Parathyroid adenoma (tissue), 2 donors: ENCODE measurements at regions not wholly inside any gene's neighbourhood (a gene's known extent, or its start where the extent isn't known, plus 50 kb on each side); places are given as distances from the start of the nearest gene placed in this dataset.

Experiments used
- H2AFZ ChIP-seq: fragments of 300-600 bp; sonication (generic); one replicate; pipeline ENCODE4 v1.7.0; 2017; ENCODE audit warnings: antibody characterized with exemption, mild to moderate bottlenecking
- H3K27ac ChIP-seq: fragments of 300-600 bp; sonication (generic); one replicate; pipeline ENCODE4 v1.7.0; 2017
- H3K27me3 ChIP-seq: fragments of 300-600 bp; sonication (generic); one replicate; pipeline ENCODE4 v1.7.0; 2017; ENCODE audit warnings: low read length; ENCODE audit not compliant: control insufficient read depth, insufficient read depth
- H3K36me3 ChIP-seq: fragments of 300-600 bp; sonication (generic); one replicate; pipeline ENCODE4 v1.7.0; 2017; ENCODE audit warnings: low read length; ENCODE audit not compliant: control insufficient read depth, insufficient read depth
- H3K4me1 ChIP-seq: fragments of 300-600 bp; sonication (generic); one replicate; pipeline ENCODE4 v1.7.0; 2017; ENCODE audit warnings: control low read depth
- H3K4me2 ChIP-seq: fragments of 300-600 bp; sonication (generic); one replicate; pipeline ENCODE4 v1.7.0; 2017; ENCODE audit warnings: low read length
- H3K4me3 ChIP-seq: fragments of 300-600 bp; sonication (generic); one replicate; pipeline ENCODE4 v1.7.0; 2017; ENCODE audit warnings: low read depth, low read length
- H3K79me2 ChIP-seq: fragments of 300-600 bp; sonication (generic); one replicate; pipeline ENCODE4 v1.7.0; 2017; ENCODE audit warnings: control low read depth
- H3K9ac ChIP-seq: fragments of 300-600 bp; sonication (generic); one replicate; pipeline ENCODE4 v1.7.0; 2017; ENCODE audit warnings: mild to moderate bottlenecking
- H3K9me3 ChIP-seq: fragments of 300-600 bp; sonication (generic); one replicate; pipeline ENCODE4 v1.7.0; 2017; ENCODE audit warnings: low read length; ENCODE audit not compliant: control insufficient read depth
- TF ChIP-seq, protein P1 (sequence below): fragments of 300-600 bp; sonication (generic); IDR thresholded peaks from one replicate; pipeline ENCODE4 v1.7.0; 2017; ENCODE audit warnings: antibody characterized with exemption, mild to moderate bottlenecking
- donor health status: primary hyperparathyroidism.

GRCh38 chr11:70818351-70818750, 420.0 kb downstream of the CTTN start:
- no peaks in the 10 kb centered on the region for H3K9me3 ChIP-seq
- no peaks in the 10 kb centered on the region for H3K36me3 ChIP-seq
- no peak overlapping the region for H2AFZ ChIP-seq
- H3K27ac ChIP-seq, result no peak overlapping the region
- H3K79me2 ChIP-seq, result no peaks in the 10 kb centered on the region
- no peak overlapping the region for H3K9ac ChIP-seq
- TF ChIP-seq, protein P1, sequence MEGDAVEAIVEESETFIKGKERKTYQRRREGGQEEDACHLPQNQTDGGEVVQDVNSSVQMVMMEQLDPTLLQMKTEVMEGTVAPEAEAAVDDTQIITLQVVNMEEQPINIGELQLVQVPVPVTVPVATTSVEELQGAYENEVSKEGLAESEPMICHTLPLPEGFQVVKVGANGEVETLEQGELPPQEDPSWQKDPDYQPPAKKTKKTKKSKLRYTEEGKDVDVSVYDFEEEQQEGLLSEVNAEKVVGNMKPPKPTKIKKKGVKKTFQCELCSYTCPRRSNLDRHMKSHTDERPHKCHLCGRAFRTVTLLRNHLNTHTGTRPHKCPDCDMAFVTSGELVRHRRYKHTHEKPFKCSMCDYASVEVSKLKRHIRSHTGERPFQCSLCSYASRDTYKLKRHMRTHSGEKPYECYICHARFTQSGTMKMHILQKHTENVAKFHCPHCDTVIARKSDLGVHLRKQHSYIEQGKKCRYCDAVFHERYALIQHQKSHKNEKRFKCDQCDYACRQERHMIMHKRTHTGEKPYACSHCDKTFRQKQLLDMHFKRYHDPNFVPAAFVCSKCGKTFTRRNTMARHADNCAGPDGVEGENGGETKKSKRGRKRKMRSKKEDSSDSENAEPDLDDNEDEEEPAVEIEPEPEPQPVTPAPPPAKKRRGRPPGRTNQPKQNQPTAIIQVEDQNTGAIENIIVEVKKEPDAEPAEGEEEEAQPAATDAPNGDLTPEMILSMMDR, result no peak
- H3K4me2 ChIP-seq, result no peak overlapping the region
- H3K4me1 ChIP-seq, result no peaks in the 10 kb centered on the region
- H3K27me3 ChIP-seq, result no peaks in the 10 kb centered on the region
- H3K4me3 ChIP-seq, result no peak overlapping the region

GRCh38 chr11:70819022-70819421, 420.7 kb downstream of the CTTN start:
- Histone ChIP-seq H2AFZ (no peak overlapping the region), H3K4me3 (no peak overlapping the region), H3K4me1 (no peaks in the 10 kb centered on the region), H3K27me3 (no peaks in the 10 kb centered on the region), H3K36me3 (no peaks in the 10 kb centered on the region), H3K4me2 (no peak overlapping the region), H3K9me3 (no peaks in the 10 kb centered on the region), H3K9ac (no peak overlapping the region), H3K27ac (no peak overlapping the region), H3K79me2 (no peaks in the 10 kb centered on the region)
- TF ChIP-seq, protein P1, result no peak

DNA sequence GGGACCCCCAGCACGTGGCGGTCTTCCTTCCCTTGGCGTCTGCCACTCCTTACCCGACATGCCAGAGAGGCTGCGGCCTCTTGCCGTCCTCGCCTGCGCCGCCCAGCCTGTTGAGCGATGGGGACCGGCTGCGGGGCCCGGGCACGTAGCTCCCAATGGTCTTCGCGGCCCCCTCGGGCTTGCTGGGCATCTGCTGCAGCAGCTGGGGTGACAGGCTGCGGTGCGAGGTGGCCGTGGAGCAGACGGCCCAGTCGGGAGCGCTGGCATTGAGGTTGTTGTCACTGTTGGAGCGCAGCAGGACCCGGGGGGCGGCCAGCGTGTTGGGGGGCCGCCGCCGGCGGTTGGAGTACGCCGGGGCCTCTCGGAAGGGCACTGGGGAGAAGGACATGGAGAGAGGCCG, 422.0 kb downstream of the CTTN start:
- TF ChIP-seq, protein P1, result no peak
- Histone ChIP-seq H3K4me1 (no peaks in the 10 kb centered on the region), H3K36me3 (no peaks in the 10 kb centered on the region), H3K4me3 (no peak overlapping the region), H2AFZ (no peak overlapping the region), H3K9ac (no peak overlapping the region), H3K27ac (no peak overlapping the region), H3K4me2 (no peak overlapping the region), H3K79me2 (no peaks in the 10 kb centered on the region), H3K9me3 (no peaks in the 10 kb centered on the region), H3K27me3 (no peaks in the 10 kb centered on the region)

DNA sequence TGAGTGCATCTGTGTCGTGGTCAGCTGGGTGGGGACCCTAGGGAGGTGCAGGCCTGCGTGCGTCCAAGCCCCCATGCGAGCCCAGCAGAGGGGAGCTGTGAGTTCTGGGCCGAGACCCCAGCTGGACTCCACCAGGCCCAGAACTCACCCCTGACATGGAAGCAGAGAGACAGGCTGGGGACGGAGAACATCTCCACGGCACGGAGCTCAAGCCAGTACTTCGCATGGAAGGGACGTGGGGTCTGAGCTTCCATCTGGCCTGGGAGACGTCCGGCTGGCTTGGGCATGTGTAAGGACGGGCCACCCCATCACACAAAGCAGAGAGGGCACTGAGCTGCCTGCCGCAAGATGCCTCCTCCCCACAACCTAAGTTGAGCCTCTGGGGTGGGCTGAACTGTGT, 422.4 kb downstream of the CTTN start:
- H3K4me1 ChIP-seq, result no peaks in the 10 kb centered on the region
- H3K27ac ChIP-seq, result no peak overlapping the region
- no peak overlapping the region for H3K9ac ChIP-seq
- no peaks in the 10 kb centered on the region for H3K79me2 ChIP-seq
- no peaks in the 10 kb centered on the region for H3K9me3 ChIP-seq
- H3K4me3 ChIP-seq, result no peak overlapping the region
- no peak overlapping the region for H3K4me2 ChIP-seq
- TF ChIP-seq, protein P1, result no peak
- H2AFZ ChIP-seq, result no peak overlapping the region
- no peaks in the 10 kb centered on the region for H3K36me3 ChIP-seq
- H3K27me3 ChIP-seq, result no peaks in the 10 kb centered on the region

GRCh38 chr11:70823771-70824170, 425.4 kb downstream of the CTTN start:
- H3K27me3 ChIP-seq, result no peaks in the 10 kb centered on the region
- no peak overlapping the region for H3K27ac ChIP-seq
- no peak overlapping the region for H3K9ac ChIP-seq
- no peak overlapping the region for H2AFZ ChIP-seq
- no peaks in the 10 kb centered on the region for H3K4me1 ChIP-seq
- H3K4me3 ChIP-seq, result no peak overlapping the region
- TF ChIP-seq, protein P1, result no peak
- H3K9me3 ChIP-seq, result no peaks in the 10 kb centered on the region
- no peaks in the 10 kb centered on the region for H3K79me2 ChIP-seq
- no peaks in the 10 kb centered on the region for H3K36me3 ChIP-seq
- no peak overlapping the region for H3K4me2 ChIP-seq
